AG04450 (cell line): ENCODE measurements at regions not wholly inside any gene's neighbourhood (a gene's known extent, or its start where the extent isn't known, plus 50 kb on each side); places are given as distances from the start of the nearest gene placed in this dataset.
"Not testable (repeated sequence)": the region's sequence is repeated elsewhere in the genome, so short reads cannot be mapped to it uniquely, and the experiment has no call there.

Experiments
- CTCF ChIA-PET: fragments of 300-600, 350-600 bp; formaldehyde crosslinking; extraction: SDS; loops from one replicate; lab custom pipeline; 2022; ENCODE audit warnings: antibody characterized with exemption, inconsistent platforms; lab: Charles Lee
- POLR2A ChIA-PET: fragments of 350-600 bp; formaldehyde crosslinking; extraction: SDS; loops from one replicate; lab custom pipeline; 2021; ENCODE audit warnings: antibody characterized with exemption, inconsistent platforms; lab: Yijun Ruan, JAX
- DNase-seq: peaks from one replicate; pipeline ENCODE4 v3.0.0-alpha.2; 2011; ENCODE audit warnings: low read depth, low spot score
- H3K27ac ChIP-seq: one replicate; pipeline ENCODE4 v1.5.1; 2012; ENCODE audit warnings: low read depth, low read length, control low read depth
- H3K27me3 ChIP-seq: one replicate; pipeline ENCODE4 v1.6.0; 2012; ENCODE audit warnings: low read length; ENCODE audit not compliant: control insufficient read depth, insufficient read depth
- H3K4me3 ChIP-seq: 2 replicates; pipeline ENCODE4 v1.5.1; 2011; ENCODE audit warnings: mild to moderate bottlenecking, low read depth, low read length, control low read depth
- H3K9me3 ChIP-seq: 2 replicates; pipeline ENCODE4 v1.5.1; 2012; ENCODE audit warnings: low read length; ENCODE audit not compliant: control insufficient read depth, insufficient read depth
- TF ChIP-seq, protein P1 (sequence below): IDR thresholded peaks from 2 replicates; pipeline ENCODE4 v1.5.1; 2011; ENCODE audit warnings: low read depth, low read length, control low read depth, inconsistent platforms

- CTCF ChIA-PET: interaction anchor here (1.0 to 1.1 kb wide), 3 partner anchors 8 to 332 kb away, joined by 3 to 4 read pairs (median 3); no protein-coding TSS in a partner anchor
Observed at GRCh38 chr16:85284141-85284817, 172.0 kb upstream of the CIBAR2 start.

GRCh38 chr16:85285681-85286065 is 173.4 kb upstream of the CIBAR2 start:
- ChIA-PET POLR2A (no interaction called here), CTCF (interaction anchor here (1.0 to 1.9 kb wide), 2 partner anchors 10 to 171 kb away, joined by 3 to 7 read pairs; no protein-coding TSS in a partner anchor)
- TF ChIP-seq, protein P1, sequence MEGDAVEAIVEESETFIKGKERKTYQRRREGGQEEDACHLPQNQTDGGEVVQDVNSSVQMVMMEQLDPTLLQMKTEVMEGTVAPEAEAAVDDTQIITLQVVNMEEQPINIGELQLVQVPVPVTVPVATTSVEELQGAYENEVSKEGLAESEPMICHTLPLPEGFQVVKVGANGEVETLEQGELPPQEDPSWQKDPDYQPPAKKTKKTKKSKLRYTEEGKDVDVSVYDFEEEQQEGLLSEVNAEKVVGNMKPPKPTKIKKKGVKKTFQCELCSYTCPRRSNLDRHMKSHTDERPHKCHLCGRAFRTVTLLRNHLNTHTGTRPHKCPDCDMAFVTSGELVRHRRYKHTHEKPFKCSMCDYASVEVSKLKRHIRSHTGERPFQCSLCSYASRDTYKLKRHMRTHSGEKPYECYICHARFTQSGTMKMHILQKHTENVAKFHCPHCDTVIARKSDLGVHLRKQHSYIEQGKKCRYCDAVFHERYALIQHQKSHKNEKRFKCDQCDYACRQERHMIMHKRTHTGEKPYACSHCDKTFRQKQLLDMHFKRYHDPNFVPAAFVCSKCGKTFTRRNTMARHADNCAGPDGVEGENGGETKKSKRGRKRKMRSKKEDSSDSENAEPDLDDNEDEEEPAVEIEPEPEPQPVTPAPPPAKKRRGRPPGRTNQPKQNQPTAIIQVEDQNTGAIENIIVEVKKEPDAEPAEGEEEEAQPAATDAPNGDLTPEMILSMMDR: no peak
- DNase-seq: no peak
- Histone ChIP-seq H3K9me3 (no peaks in the 10 kb centered on the region; the same call in 1 of the 2 replicates), H3K4me3 (no peak overlapping the region), H3K27ac (peak overlapping the region; percentile 65), H3K27me3 (no peaks in the 10 kb centered on the region)

More at GRCh38 chr16:85284141-85284817, 172.0 kb upstream of the CIBAR2 start:
- TF ChIP-seq, protein P1: no peak
- POLR2A ChIA-PET: no interaction called here
- DNase-seq: no peak
- no peak overlapping the region for H3K27ac ChIP-seq
- no peaks in the 10 kb centered on the region; the same call in 1 of the 2 replicates for H3K9me3 ChIP-seq
- H3K27me3 ChIP-seq: no peaks in the 10 kb centered on the region
- H3K4me3 ChIP-seq: no peak overlapping the region

DNA sequence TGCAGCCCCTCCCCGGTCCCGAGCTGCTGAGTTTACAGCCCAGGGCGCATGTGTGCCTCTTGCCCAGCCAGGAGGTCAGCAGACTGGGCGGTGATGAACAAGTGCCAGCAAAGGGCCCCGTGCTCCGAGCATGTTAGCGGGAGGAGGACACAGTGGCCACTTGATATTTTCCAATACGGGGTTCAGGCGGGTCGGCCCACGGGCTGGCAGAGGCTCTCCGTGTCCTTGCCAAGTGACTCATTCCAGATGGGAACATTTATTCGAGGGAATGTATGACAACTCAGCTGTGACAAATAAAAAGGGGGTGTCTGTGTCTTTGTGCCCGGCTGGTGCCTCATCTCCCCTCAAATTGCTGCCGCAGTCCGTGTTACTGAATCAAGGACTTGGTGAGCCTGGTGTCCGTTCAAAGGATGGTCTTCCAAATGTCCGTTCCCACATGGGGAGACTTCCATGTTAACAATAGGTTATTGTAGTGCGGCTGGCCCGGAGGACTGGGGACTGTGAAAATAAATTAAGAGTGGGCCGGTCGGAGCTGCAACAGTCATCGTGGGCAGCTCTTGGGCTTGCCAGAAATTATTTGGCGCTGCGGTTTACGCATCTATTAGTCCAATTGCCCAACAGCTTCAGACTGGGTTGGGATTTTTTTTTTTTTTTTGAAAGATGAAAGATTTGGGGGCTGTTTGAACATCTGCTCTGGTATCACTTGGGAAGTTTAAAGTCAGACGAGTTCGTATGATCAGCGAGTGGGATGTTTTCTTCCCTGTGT is 174.0 kb upstream of the CIBAR2 start:
- DNase-seq: peak; percentile 37
- ChIA-PET CTCF (interaction anchor here (0.6 to 1.9 kb wide), 4 partner anchors 10 to 171 kb away, joined by 3 to 7 read pairs (median 5); no protein-coding TSS in a partner anchor), POLR2A (interaction anchor here (0.6 to 1.1 kb wide), 5 partner anchors 69 to 191 kb away, joined by 3 to 10 read pairs (median 5); no protein-coding TSS in a partner anchor)
- H3K27me3 ChIP-seq: no peaks in the 10 kb centered on the region
- TF ChIP-seq, protein P1: no peak
- H3K9me3 ChIP-seq: no peaks in the 10 kb centered on the region; the same call in 1 of the 2 replicates
- peak overlapping the region; percentile 65 for H3K27ac ChIP-seq
- peak overlapping the region; percentile 29 for H3K4me3 ChIP-seq

- Histone ChIP-seq H3K27me3 (no peaks in the 10 kb centered on the region), H3K27ac (peak overlapping the region; percentile 65), H3K9me3 (no peaks in the 10 kb centered on the region; the same call in 1 of the 2 replicates), H3K4me3 (peak overlapping the region; percentile 13; the same call in 1 of the 2 replicates)
- TF ChIP-seq, protein P1: peak; percentile 31
- POLR2A ChIA-PET: interaction anchor here (0.6 to 1.1 kb wide), 4 partner anchors 68 to 190 kb away, joined by 3 to 10 read pairs (median 4); no protein-coding TSS in a partner anchor
- DNase-seq: no peak
- CTCF ChIA-PET: interaction anchor here (1.2 to 1.9 kb wide), 2 partner anchors 11 to 34 kb away, joined by 4 to 7 read pairs; no protein-coding TSS in a partner anchor
Observed at GRCh38 chr16:85286951-85287814, 174.9 kb upstream of the CIBAR2 start.

DNA sequence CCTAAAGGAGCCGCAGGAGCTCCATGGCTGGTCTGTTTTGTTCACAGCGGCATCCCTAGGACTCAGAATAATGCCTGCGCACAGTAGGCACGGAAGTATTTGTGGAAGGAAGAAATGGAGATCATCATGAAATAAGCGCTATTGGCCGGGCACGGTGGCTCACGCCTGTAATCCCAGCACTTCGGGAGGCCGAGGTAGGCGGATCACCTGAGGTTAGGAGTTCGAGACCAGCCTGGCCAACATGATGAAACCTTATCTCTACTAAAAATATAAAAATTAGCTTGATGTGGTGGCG is 175.5 kb upstream of the CIBAR2 start:
- H3K9me3 ChIP-seq, DNase-seq, H3K27me3 ChIP-seq, POLR2A ChIA-PET, H3K4me3 ChIP-seq, H3K27ac ChIP-seq: not testable (repeated sequence)
- CTCF ChIA-PET: interaction anchor here (0.7 to 1.7 kb wide), 2 partner anchors 13 to 173 kb away, joined by 3 to 4 read pairs; no protein-coding TSS in a partner anchor
